ENCODE measurements at regions not wholly inside any gene's neighbourhood (a gene's known extent, or its start where the extent isn't known, plus 50 kb on each side); places are given as distances from the start of the nearest gene placed in this dataset.

DNA sequence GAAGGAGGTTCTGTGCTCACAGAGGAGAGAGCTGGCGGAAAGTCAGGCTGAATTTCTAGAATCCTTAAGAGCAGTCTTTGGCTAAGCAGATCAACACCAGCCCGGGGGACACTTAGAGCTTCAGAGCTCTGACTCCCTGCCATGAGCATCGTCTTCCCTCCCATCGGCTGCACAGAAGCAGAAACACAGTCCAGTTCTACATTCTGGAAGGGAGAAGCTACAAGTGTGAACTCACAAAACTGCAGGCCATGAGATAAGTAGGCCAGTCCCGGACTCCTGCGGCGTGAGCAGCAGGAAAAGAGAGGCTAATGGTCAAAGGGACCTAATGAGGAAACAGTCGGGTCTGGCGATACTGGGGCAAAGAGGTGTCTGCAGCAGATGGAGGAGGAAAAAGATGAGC lies 211.5 kb downstream of the DHX15 start:
- TF ChIP-seq POLR2AphosphoS5 (IDR thresholded peaks at IDR 0.05) (no peak), EP300 (IDR thresholded peaks at IDR 0.05) (no peak), POLR2A (IDR thresholded peaks at IDR 0.05) (no peak)
- TF ChIP-seq, protein P1, sequence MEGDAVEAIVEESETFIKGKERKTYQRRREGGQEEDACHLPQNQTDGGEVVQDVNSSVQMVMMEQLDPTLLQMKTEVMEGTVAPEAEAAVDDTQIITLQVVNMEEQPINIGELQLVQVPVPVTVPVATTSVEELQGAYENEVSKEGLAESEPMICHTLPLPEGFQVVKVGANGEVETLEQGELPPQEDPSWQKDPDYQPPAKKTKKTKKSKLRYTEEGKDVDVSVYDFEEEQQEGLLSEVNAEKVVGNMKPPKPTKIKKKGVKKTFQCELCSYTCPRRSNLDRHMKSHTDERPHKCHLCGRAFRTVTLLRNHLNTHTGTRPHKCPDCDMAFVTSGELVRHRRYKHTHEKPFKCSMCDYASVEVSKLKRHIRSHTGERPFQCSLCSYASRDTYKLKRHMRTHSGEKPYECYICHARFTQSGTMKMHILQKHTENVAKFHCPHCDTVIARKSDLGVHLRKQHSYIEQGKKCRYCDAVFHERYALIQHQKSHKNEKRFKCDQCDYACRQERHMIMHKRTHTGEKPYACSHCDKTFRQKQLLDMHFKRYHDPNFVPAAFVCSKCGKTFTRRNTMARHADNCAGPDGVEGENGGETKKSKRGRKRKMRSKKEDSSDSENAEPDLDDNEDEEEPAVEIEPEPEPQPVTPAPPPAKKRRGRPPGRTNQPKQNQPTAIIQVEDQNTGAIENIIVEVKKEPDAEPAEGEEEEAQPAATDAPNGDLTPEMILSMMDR (IDR thresholded peaks at IDR 0.05): no peak

Measured in suprapubic skin (tissue), 4 donors.